PC-9 (cell line): ENCODE measurements at regions not wholly inside any gene's neighbourhood (a gene's known extent, or its start where the extent isn't known, plus 50 kb on each side); places are given as distances from the start of the nearest gene placed in this dataset.

Experiments used
- BruUV-seq: library from RNA; stranded (reverse); fragments of 400-500 nt; replicated peaks from 2 replicates; lab custom pipeline; 2021; lab: Mats Ljungman, UMichigan
- CTCF ChIA-PET: fragments of 300-600 bp; sonication (Branson Sonifier 250); formaldehyde crosslinking; loops from one replicate; lab custom pipeline; 2022; ENCODE audit warnings: antibody characterized with exemption; lab: Charles Lee
- POLR2A ChIA-PET: fragments of 300-600 bp; sonication (Branson Sonifier 250); formaldehyde crosslinking; loops from one replicate; lab custom pipeline; 2022; ENCODE audit warnings: antibody characterized with exemption; ENCODE audit not compliant: unreplicated experiment; lab: Charles Lee
- DNase-seq, 2 experiments: peaks; one replicate each; pipeline versions ENCODE4 v3.0.0 to v3.0.0-alpha.2; 2015 to 2022; ENCODE audit warnings: mixed read lengths in 1 of 2
- H2AFZ ChIP-seq: fragments of 200-600 bp; sonication (generic); 2 replicates; pipeline ENCODE4 v1.8.1; 2017; ENCODE audit warnings: antibody characterized with exemption
- H3F3A ChIP-seq: fragments of 200-600 bp; sonication (generic); 2 replicates; pipeline ENCODE4 v1.8.1; 2017; ENCODE audit warnings: antibody characterized with exemption, mild to moderate bottlenecking, low read depth; ENCODE audit not compliant: insufficient read depth
- H3K27ac ChIP-seq: fragments of 200-600 bp; sonication (generic); 2 replicates; pipeline ENCODE4 v1.6.1; 2016; ENCODE audit warnings: mixed run types
- H3K27me3 ChIP-seq: fragments of 200-600 bp; sonication (generic); 2 replicates; pipeline ENCODE4 v1.6.1; 2016; ENCODE audit warnings: low read depth, mixed run types; ENCODE audit not compliant: insufficient read depth
- H3K36me3 ChIP-seq: fragments of 200-600 bp; sonication (generic); 2 replicates; pipeline ENCODE4 v1.6.1; 2016; ENCODE audit warnings: low read depth, mixed run types
- H3K4me1 ChIP-seq: fragments of 200-600 bp; sonication (generic); replicated peaks from 2 replicates; pipeline ENCODE4 v1.6.1; 2016; ENCODE audit warnings: mixed run types; ENCODE audit not compliant: insufficient read depth
- H3K4me2 ChIP-seq: fragments of 200-600 bp; sonication (generic); 2 replicates; pipeline ENCODE4 v1.6.1; 2017; ENCODE audit warnings: mixed run types
- H3K4me3 ChIP-seq: fragments of 200-600 bp; sonication (generic); 2 replicates; pipeline ENCODE4 v1.6.1; 2016; ENCODE audit warnings: mixed run types
- H3K79me2 ChIP-seq: fragments of 200-600 bp; sonication (generic); 2 replicates; pipeline ENCODE4 v1.6.1; 2017; ENCODE audit warnings: low read depth, mixed run types
- H3K9me2 ChIP-seq: fragments of 200-600 bp; sonication (generic); 2 replicates; pipeline ENCODE4 v1.8.1; 2017; ENCODE audit warnings: mild to moderate bottlenecking; ENCODE audit not compliant: insufficient read depth
- H3K9me3 ChIP-seq: fragments of 200-600 bp; sonication (generic); 2 replicates; pipeline ENCODE4 v1.8.1; 2016; ENCODE audit warnings: low read depth; ENCODE audit not compliant: insufficient read depth
- H4K20me1 ChIP-seq: fragments of 200-600 bp; sonication (generic); 2 replicates; pipeline ENCODE4 v1.8.1; 2017; ENCODE audit not compliant: insufficient read depth
- EZH2 ChIP-seq: fragments of 200-600 bp; sonication (generic); IDR thresholded peaks from 2 replicates; pipeline ENCODE4 v1.8.0; 2017; ENCODE audit warnings: antibody characterized with exemption, low read depth
- intact Hi-C: fragments of 100-400 bp; cut with micrococcal nuclease; formaldehyde crosslinking; loops from one replicate; pipeline ENCODE4 v1.10.0; 2022; ENCODE audit not compliant: unreplicated experiment
- TF ChIP-seq, protein P1 (sequence below): fragments of 200-600 bp; sonication (generic); conservative IDR thresholded peaks from 2 replicates; pipeline ENCODE4 v1.6.1; 2017; ENCODE audit warnings: mixed run types, antibody characterized with exemption, mild to moderate bottlenecking, moderate library complexity

DNA sequence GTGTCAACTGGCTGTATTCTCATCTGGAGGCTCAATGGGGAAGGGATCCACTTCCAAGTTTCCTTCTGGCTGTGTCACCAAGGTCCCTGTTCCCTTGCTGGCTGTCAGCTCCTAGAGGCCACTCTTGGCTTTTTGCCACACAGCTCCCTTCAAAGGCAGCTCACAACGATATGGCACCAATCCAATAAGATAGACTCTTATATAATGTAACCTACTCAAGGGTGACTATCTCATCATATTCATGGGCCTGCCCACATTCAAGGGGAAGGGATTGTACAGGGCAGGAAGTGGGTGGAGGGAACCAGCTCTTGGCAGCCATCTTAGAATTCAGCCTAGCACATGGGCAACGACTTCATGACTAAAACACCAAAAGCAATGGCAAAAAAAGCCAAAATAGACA lies 98.7 kb upstream of the PLXNC1 start:
- intact Hi-C loops = no loop called here
- Histone ChIP-seq H3K4me1 (no peaks in the 10 kb centered on the region), H4K20me1 (no peaks in the 10 kb centered on the region), H3K27ac (no peak overlapping the region), H3K36me3 (no peaks in the 10 kb centered on the region), H3F3A (no peaks in the 10 kb centered on the region), H3K9me3 (no peaks in the 10 kb centered on the region), H2AFZ (no peak overlapping the region), H3K4me2 (no peak overlapping the region), H3K27me3 (no peaks in the 10 kb centered on the region), H3K9me2 (no peaks in the 10 kb centered on the region), H3K79me2 (no peaks in the 10 kb centered on the region), H3K4me3 (no peak overlapping the region)
- ChIA-PET CTCF (no interaction called here), POLR2A (no interaction called here)
- no TSS peak for BruUV-seq
- no peak for TF ChIP-seq EZH2
- TF ChIP-seq, protein P1, sequence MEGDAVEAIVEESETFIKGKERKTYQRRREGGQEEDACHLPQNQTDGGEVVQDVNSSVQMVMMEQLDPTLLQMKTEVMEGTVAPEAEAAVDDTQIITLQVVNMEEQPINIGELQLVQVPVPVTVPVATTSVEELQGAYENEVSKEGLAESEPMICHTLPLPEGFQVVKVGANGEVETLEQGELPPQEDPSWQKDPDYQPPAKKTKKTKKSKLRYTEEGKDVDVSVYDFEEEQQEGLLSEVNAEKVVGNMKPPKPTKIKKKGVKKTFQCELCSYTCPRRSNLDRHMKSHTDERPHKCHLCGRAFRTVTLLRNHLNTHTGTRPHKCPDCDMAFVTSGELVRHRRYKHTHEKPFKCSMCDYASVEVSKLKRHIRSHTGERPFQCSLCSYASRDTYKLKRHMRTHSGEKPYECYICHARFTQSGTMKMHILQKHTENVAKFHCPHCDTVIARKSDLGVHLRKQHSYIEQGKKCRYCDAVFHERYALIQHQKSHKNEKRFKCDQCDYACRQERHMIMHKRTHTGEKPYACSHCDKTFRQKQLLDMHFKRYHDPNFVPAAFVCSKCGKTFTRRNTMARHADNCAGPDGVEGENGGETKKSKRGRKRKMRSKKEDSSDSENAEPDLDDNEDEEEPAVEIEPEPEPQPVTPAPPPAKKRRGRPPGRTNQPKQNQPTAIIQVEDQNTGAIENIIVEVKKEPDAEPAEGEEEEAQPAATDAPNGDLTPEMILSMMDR = no peak
- no peak for DNase-seq

DNA sequence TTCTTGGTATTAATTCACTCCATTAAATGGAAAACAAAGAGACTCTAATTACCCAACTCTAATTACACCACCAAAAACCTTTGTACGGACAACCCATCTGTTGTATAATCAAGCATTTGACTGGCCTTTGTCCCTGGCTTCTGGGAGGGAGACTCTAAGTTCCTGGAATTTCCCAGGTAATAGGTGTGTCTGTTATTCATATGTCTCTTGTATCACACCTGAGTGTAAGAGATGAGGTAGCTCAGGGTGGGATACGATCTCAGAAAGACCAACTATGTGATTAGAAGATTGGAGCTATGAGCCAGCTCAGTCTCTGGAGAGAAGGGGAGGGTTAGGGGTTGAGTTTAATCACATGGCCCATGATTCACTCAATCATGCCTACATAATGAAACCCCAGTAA lies 94.7 kb upstream of the PLXNC1 start:
- no peak for TF ChIP-seq EZH2
- TF ChIP-seq, protein P1 = no peak
- Histone ChIP-seq H3K36me3 (no peaks in the 10 kb centered on the region), H3F3A (no peaks in the 10 kb centered on the region), H3K4me2 (no peak overlapping the region), H3K9me2 (no peaks in the 10 kb centered on the region), H3K27ac (no peak overlapping the region), H3K4me3 (no peak overlapping the region), H4K20me1 (no peaks in the 10 kb centered on the region), H3K4me1 (no peaks in the 10 kb centered on the region), H3K27me3 (no peaks in the 10 kb centered on the region), H3K9me3 (no peaks in the 10 kb centered on the region), H2AFZ (no peak overlapping the region), H3K79me2 (no peaks in the 10 kb centered on the region)
- DNase-seq = no peak
- ChIA-PET CTCF (no interaction called here), POLR2A (no interaction called here)
- BruUV-seq = no TSS peak
- intact Hi-C loops = no loop called here

DNA sequence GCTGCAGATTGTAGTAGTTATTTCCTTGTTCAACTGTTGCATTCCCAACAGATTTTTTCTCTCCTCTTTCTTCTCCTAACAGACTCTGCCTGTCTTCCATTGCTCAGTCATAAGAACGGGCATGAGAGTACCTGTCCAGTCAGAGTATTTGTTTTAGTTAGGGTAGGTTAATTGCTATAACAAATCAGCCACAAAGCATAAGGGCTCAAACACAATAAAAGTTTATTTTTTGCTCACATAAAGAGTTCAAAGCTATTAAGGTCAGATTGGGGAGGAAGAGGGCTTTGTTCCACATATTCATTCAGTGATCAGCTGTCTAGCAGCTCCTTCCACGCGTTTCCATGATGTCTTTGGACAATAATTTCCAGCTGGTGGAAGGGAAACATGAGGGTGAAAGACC lies 92.8 kb upstream of the PLXNC1 start:
- intact Hi-C loops = no loop called here
- Histone ChIP-seq H3K79me2 (no peaks in the 10 kb centered on the region), H3K36me3 (no peaks in the 10 kb centered on the region), H3K27ac (no peak overlapping the region), H3K4me1 (0 out of 2 replicates have a peak, but pooled peaks cover 9% of the 10 kb centered on the region), H4K20me1 (no peaks in the 10 kb centered on the region), H2AFZ (no peak overlapping the region), H3K4me3 (no peak overlapping the region), H3K9me3 (no peaks in the 10 kb centered on the region), H3K4me2 (no peak overlapping the region), H3F3A (no peaks in the 10 kb centered on the region), H3K9me2 (no peaks in the 10 kb centered on the region), H3K27me3 (no peaks in the 10 kb centered on the region)
- TF ChIP-seq EZH2 = no peak
- TF ChIP-seq, protein P1 = no peak
- BruUV-seq = no TSS peak
- POLR2A ChIA-PET = no interaction called here
- CTCF ChIA-PET = no interaction called here
- DNase-seq = no peak
